Psoas muscle (tissue), 7 donors: ENCODE measurements at regions not wholly inside any gene's neighbourhood (a gene's known extent, or its start where the extent isn't known, plus 50 kb on each side); places are given as distances from the start of the nearest gene placed in this dataset.

ENCODE experiments used
- ATAC-seq, 4 donors: fragments of 200-7000 bp; cut with Tn5 transposase; one replicate each; pipeline ENCODE4 v1.9.1; 2020; ENCODE audit warnings: moderate library complexity in 3 of 4, mild to moderate bottlenecking in 2 of 4
- DNase-seq, 2 donors: peaks; one replicate each; pipeline ENCODE4 v3.0.0-alpha.2; 2020
- H3K27ac ChIP-seq: fragments of 200-600 bp; one replicate; pipeline ENCODE4 v1.8.0; 2022
- H3K27me3 ChIP-seq, 3 donors: fragments of 200-600 bp in 1 of 3; one replicate each; pipeline versions ENCODE4 v1.6.1 to v1.8.0; 2013 to 2022; ENCODE audit warnings: low read length in 2 of 3, mild to moderate bottlenecking in 2 of 3, moderate library complexity in 1 of 3; ENCODE audit not compliant: insufficient read depth in 3 of 3
- H3K36me3 ChIP-seq, 2 donors: fragments of 200-600 bp in 1 of 2; one replicate each; pipeline versions ENCODE4 v1.6.1 to v1.8.0; 2013 to 2022; ENCODE audit warnings: low read depth in 1 of 2, mild to moderate bottlenecking in 1 of 2, moderate library complexity in 1 of 2; ENCODE audit not compliant: insufficient read depth in 1 of 2
- H3K4me1 ChIP-seq: fragments of 200-600 bp; one replicate; pipeline ENCODE4 v1.8.0; 2022
- H3K4me3 ChIP-seq: fragments of 200-600 bp; one replicate; pipeline ENCODE4 v1.8.0; 2022; ENCODE audit warnings: mild to moderate bottlenecking
- H3K9me3 ChIP-seq: fragments of 200-600 bp; one replicate; pipeline ENCODE4 v1.8.0; 2022
- WGBS, 3 donors: extraction: QIAGEN DNeasy Blood & Tissue Kit; methylation state at CpG; one replicate each; pipeline versions ENCODE4 v1.1.6 to v1.1.7; 2013; 5-methylcytosine and 5-hydroxymethylcytosine counted together
- intact Hi-C, 2 donors: fragments of 100-400 bp; cut with DNase I; formaldehyde crosslinking; loops; one replicate each; pipeline versions ENCODE4 v1.11.0 to v1.14.2; 2022
- TF ChIP-seq, protein P1 (sequence below): fragments of 200-600 bp; IDR thresholded peaks from one replicate; pipeline ENCODE4 v1.8.0; 2022; ENCODE audit warnings: antibody characterized with exemption
- donor health status: healthy with polysubstance abuse.
- donor health status: DM: no; HTN: no; CAD: no; lungs with moderate emphysema.
- donor health status: Bipolar disorder and iron deficiency.
- donor health status: healthy.
- donor health status: DM: yes; HTN: yes; CAD: no.
- donor health status: DM: no; HTN: no; CAD: no.
- donor health status: DM: yes; HTN: yes; CAD: no.

DNA sequence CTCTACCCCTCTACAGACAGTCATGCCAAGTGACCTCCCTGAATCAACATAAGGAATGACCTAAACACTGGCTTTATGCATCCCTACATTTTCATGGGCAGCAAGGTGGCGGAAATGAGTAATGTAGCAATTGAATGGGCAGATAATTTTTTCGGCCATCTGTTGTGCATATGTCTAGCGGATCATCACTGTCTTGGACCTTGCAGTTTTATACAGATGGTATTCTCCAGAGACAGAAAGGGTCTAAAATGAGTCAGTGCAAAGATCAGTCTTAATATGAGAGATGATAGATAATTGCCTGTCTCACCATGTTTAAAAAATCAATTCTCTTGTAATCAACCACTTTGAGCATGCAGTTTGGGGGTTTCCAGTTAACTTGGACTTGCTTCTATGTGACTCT lies 177.3 kb upstream of the DKK2 start:
- TF ChIP-seq, protein P1, sequence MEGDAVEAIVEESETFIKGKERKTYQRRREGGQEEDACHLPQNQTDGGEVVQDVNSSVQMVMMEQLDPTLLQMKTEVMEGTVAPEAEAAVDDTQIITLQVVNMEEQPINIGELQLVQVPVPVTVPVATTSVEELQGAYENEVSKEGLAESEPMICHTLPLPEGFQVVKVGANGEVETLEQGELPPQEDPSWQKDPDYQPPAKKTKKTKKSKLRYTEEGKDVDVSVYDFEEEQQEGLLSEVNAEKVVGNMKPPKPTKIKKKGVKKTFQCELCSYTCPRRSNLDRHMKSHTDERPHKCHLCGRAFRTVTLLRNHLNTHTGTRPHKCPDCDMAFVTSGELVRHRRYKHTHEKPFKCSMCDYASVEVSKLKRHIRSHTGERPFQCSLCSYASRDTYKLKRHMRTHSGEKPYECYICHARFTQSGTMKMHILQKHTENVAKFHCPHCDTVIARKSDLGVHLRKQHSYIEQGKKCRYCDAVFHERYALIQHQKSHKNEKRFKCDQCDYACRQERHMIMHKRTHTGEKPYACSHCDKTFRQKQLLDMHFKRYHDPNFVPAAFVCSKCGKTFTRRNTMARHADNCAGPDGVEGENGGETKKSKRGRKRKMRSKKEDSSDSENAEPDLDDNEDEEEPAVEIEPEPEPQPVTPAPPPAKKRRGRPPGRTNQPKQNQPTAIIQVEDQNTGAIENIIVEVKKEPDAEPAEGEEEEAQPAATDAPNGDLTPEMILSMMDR, result no peak
- intact Hi-C loops, result no loop called here
- ATAC-seq, result no peak
- Histone ChIP-seq H3K4me1 (no peaks in the 10 kb centered on the region), H3K27me3 (no peaks in the 10 kb centered on the region), H3K4me3 (no peak overlapping the region), H3K9me3 (no peaks in the 10 kb centered on the region), H3K36me3 (no peaks in the 10 kb centered on the region), H3K27ac (no peak overlapping the region)
- DNase-seq, result no peak
- WGBS, 3 donors, result 95 to 96% (median 95%) methylated on average over 3 of the region's 3 CpGs

DNA sequence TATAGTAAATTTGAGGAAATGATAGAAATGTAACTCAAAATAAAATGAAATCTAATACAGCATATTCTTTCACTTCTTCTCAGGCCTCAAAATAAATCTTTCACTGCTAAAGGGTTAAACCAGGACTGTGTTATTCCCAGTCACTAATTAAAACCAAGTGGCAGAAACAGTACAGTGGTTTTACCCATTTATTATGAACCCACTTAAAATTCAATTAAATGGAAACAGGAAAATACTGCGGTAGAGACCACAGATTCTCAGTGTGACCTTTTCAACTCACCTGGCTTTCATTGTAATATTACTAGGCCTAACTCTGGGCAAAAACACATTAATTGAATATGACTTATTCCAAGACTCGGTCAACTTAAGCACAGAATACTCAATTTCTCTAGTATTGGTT lies 176.5 kb upstream of the DKK2 start:
- no peaks in the 10 kb centered on the region for H3K27me3 ChIP-seq
- H3K9me3 ChIP-seq, result no peaks in the 10 kb centered on the region
- ATAC-seq, result no peak
- intact Hi-C loops, result no loop called here
- H3K27ac ChIP-seq, result no peak overlapping the region
- TF ChIP-seq, protein P1, result no peak
- WGBS, 3 donors, result 85 to 94% (median 87%) methylated on average over 2 of the region's 2 CpGs
- no peaks in the 10 kb centered on the region for H3K36me3 ChIP-seq
- no peak overlapping the region for H3K4me3 ChIP-seq
- no peaks in the 10 kb centered on the region for H3K4me1 ChIP-seq
- no peak for DNase-seq

DNA sequence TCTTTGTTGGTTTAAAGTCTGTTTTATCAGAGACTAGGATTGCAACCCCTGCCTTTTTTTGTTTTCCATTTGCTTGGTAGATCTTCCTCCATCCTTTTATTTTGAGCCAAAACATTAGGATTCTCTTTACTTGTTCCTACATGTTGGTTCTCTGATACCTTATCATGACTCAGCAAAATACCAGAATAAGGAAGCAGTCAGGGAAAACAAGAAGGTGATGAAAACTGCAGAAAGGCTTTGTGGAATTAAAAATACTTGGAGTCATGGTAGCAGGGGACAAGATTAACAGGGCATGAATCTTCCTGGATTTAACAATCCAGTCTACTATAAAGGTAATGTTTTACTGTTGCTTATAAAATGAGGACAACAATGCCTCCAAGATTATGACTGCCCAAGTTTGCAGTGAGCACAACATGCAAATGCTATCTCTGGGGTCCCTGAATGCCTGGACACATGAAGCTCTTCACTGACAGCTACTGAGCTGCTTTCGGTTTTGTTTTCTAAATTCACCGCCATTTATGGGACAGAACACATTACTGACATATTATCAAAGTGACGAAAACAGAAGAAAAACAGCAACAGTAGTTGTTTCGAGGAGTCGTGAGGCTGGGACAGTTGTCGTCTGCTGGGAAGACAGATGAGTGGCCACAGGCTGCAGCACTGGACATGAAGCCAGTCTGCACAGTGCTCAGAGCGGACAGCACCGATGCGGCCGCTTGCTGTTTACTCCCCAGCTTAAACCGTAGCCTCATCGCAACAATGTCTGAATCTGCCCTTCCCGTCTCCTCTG lies 174.5 kb upstream of the DKK2 start:
- no peak for DNase-seq
- peak in 1 of 4 donors; percentile 37 for ATAC-seq

DNA sequence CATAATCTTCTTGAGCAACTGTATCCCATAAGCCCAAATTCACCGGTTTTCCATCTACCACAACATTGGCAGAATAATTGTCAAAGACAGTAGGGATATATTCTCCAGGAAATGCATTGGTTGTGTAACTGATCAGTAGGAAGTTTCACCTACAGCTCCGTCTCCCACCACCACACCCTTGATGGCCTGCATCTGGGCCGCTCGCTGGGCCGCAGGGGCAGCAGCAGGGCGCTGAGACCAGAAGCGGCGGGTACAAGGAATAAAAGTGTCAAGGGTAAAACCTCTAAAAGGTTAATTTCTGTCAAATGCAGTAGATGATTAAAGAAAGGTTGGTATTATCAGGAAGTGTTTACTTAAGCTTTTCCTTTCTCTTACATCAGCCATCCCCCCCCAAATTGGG lies 167.6 kb upstream of the DKK2 start:
- TF ChIP-seq, protein P1, result no peak
- WGBS, 3 donors, result 96% methylated on average over 8 of the region's 8 CpGs
- Histone ChIP-seq H3K9me3 (no peaks in the 10 kb centered on the region), H3K27me3 (no peaks in the 10 kb centered on the region), H3K36me3 (no peaks in the 10 kb centered on the region), H3K4me3 (no peak overlapping the region), H3K27ac (no peak overlapping the region), H3K4me1 (no peaks in the 10 kb centered on the region)
- intact Hi-C loops, result no loop called here
- ATAC-seq (no peak), DNase-seq (no peak)

More for the DNA sequence above, 174.5 kb upstream of the DKK2 start:
- no peaks in the 10 kb centered on the region for H3K27me3 ChIP-seq
- H3K36me3 ChIP-seq, result no peaks in the 10 kb centered on the region
- H3K27ac ChIP-seq, result no peak overlapping the region
- TF ChIP-seq, protein P1, result no peak
- intact Hi-C loops, result no loop called here
- no peaks in the 10 kb centered on the region for H3K9me3 ChIP-seq
- WGBS, 3 donors, result 76 to 82% (median 79%) methylated on average over 13 of the region's 13 CpGs
- no peaks in the 10 kb centered on the region for H3K4me1 ChIP-seq
- H3K4me3 ChIP-seq, result peak overlapping the region; percentile 32

DNA sequence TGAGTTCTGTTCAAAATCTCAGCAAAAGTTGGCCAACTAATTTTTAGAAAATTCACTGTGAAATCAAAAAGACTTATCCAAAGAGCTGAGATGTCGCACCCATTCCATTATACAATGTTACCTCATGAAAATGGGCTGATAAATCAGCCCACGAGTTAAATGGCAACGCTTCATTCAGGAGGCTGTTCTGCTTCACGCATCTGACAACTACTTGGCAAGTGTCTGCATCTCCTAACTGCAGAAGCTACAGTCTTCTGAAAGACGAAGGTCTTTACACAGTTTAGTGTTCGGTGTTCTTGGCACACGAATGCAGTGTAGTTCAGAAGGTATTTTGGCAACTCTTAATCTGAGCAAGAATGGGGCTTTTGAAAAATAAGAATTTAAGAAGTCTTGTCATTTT lies 166.6 kb upstream of the DKK2 start:
- WGBS, 3 donors, result 31 to 47% (median 32%) methylated on average over 7 of the region's 7 CpGs
- ATAC-seq (no peak), DNase-seq (no peak)
- H3K4me1 ChIP-seq, result no peaks in the 10 kb centered on the region
- H3K9me3 ChIP-seq, result no peaks in the 10 kb centered on the region
- no peaks in the 10 kb centered on the region for H3K27me3 ChIP-seq
- H3K27ac ChIP-seq, result no peak overlapping the region
- no peak overlapping the region for H3K4me3 ChIP-seq
- TF ChIP-seq, protein P1, result no peak
- intact Hi-C loops, result no loop called here
- no peaks in the 10 kb centered on the region for H3K36me3 ChIP-seq
